GM12891 (cell line): ENCODE measurements at regions not wholly inside any gene's neighbourhood (a gene's known extent, or its start where the extent isn't known, plus 50 kb on each side); places are given as distances from the start of the nearest gene placed in this dataset.

Experiments
- PAX5 ChIP-seq: IDR thresholded peaks from 2 replicates; pipeline ENCODE4 v1.6.1; 2011; ENCODE audit warnings: low read length, moderate library complexity, mild to moderate bottlenecking; ENCODE audit not compliant: insufficient read depth, severe bottlenecking
- POLR2A ChIP-seq: IDR thresholded peaks from 2 replicates; pipeline ENCODE4 v1.6.1; 2011; ENCODE audit warnings: low read depth, low read length, control low read depth
- POLR2AphosphoS5 ChIP-seq: IDR thresholded peaks from 2 replicates; pipeline ENCODE4 v1.6.1; 2011; ENCODE audit warnings: low read depth, low read length, control low read depth
- POU2F2 ChIP-seq: IDR thresholded peaks from 2 replicates; pipeline ENCODE4 v1.6.1; 2011; ENCODE audit warnings: low read depth, mild to moderate bottlenecking, control low read depth, low read length, moderate library complexity
- SPI1 ChIP-seq: IDR thresholded peaks from 2 replicates; pipeline ENCODE4 v1.6.1; 2011; ENCODE audit warnings: low read depth, low read length, control low read depth
- TAF1 ChIP-seq: IDR thresholded peaks from 2 replicates; pipeline ENCODE4 v1.6.1; 2011; ENCODE audit warnings: low read depth, low read length, control low read depth

- TF ChIP-seq POLR2A (no peak), PAX5 (no peak), POLR2AphosphoS5 (no peak), TAF1 (no peak), POU2F2 (no peak), SPI1 (no peak)
Measured at GRCh38 chr2:194602750-194603149, 1054.3 kb upstream of the SLC39A10 start.
